MM.1S (cell line): ENCODE measurements at regions not wholly inside any gene's neighbourhood (a gene's known extent, or its start where the extent isn't known, plus 50 kb on each side); places are given as distances from the start of the nearest gene placed in this dataset.

Experiments used
- EZH2 ChIP-seq: fragments of 300-600 bp; sonication (generic); optimal IDR thresholded peaks from 2 replicates; pipeline ENCODE3; 2017; ENCODE audit warnings: low read depth, mild to moderate bottlenecking, antibody characterized with exemption, low read length, mixed read lengths
- TF ChIP-seq, protein P1 (sequence below): fragments of 300-600 bp; sonication (generic); IDR thresholded peaks from 2 replicates; pipeline ENCODE4 v1.5.1; 2016; ENCODE audit warnings: antibody characterized with exemption, low read length, mixed read lengths

DNA sequence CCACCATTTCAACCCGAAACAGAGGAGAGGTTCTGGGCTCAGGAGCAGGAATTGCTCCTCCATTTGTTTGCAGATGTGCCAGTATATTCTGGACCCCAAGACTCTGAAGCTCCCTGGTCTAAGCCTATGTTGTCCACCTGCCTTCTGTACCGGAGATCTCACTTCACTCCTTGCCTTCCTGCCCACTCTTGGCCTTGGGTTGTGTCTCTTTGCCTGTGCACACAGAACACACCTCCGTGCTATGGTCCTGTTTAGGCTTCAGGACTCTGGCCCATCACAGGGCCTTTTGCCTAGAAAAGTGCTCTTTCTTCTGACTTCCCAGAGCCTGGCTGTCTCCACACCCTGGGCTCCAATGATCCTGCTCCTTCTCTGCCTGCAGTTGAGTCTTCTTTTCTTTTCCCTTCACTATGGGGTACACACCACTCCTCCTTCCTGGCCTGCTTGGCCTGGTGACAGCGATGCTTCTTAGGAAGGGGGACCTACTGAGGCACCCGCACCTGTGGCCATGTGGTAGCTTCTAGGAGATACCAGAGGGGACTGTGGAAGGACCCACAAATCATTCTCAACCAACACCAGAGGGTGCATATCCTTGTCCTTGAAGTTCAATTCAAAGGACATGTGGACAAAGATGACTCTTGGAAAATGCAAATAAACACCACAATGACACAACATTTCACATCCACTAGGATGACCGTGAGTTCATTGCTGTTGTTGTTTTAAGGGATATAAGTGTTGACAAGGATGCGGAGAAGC, 75.1 kb downstream of the FOXA2 start:
- TF ChIP-seq, protein P1, sequence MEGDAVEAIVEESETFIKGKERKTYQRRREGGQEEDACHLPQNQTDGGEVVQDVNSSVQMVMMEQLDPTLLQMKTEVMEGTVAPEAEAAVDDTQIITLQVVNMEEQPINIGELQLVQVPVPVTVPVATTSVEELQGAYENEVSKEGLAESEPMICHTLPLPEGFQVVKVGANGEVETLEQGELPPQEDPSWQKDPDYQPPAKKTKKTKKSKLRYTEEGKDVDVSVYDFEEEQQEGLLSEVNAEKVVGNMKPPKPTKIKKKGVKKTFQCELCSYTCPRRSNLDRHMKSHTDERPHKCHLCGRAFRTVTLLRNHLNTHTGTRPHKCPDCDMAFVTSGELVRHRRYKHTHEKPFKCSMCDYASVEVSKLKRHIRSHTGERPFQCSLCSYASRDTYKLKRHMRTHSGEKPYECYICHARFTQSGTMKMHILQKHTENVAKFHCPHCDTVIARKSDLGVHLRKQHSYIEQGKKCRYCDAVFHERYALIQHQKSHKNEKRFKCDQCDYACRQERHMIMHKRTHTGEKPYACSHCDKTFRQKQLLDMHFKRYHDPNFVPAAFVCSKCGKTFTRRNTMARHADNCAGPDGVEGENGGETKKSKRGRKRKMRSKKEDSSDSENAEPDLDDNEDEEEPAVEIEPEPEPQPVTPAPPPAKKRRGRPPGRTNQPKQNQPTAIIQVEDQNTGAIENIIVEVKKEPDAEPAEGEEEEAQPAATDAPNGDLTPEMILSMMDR = no peak
- TF ChIP-seq EZH2 = no peak
